DND-41 (cell line): ENCODE measurements at regions not wholly inside any gene's neighbourhood (a gene's known extent, or its start where the extent isn't known, plus 50 kb on each side); places are given as distances from the start of the nearest gene placed in this dataset.

Experiments
- ATAC-seq: fragments of 200-7000 bp; cut with Tn5 transposase; 3 replicates; pipeline ENCODE4 v1.9.1; 2021; ENCODE audit warnings: low read depth; ENCODE audit not compliant: insufficient read depth
- DNase-seq: peaks from one replicate; pipeline ENCODE4 v3.0.0-alpha.2; 2020
- H2AFZ ChIP-seq: 2 replicates; pipeline ENCODE4 v1.6.0; 2012; ENCODE audit warnings: low read depth, low read length
- H3K27ac ChIP-seq: 2 replicates; pipeline ENCODE4 v1.5.1; 2012; ENCODE audit warnings: low read length, inconsistent platforms
- H3K27me3 ChIP-seq: fragments of 200-600 bp; sonication (generic); 2 replicates; pipeline ENCODE4 v1.6.0; 2012; ENCODE audit warnings: low read length, mild to moderate bottlenecking, inconsistent platforms; ENCODE audit not compliant: insufficient read depth, poor library complexity
- H3K36me3 ChIP-seq: 2 replicates; pipeline ENCODE4 v1.5.1; 2012; ENCODE audit warnings: low read length, inconsistent platforms; ENCODE audit not compliant: insufficient read depth
- H3K4me1 ChIP-seq: 2 replicates; pipeline ENCODE4 v1.5.1; 2012; ENCODE audit warnings: mild to moderate bottlenecking, low read length; ENCODE audit not compliant: insufficient read depth
- H3K4me2 ChIP-seq: 2 replicates; pipeline ENCODE4 v1.6.0; 2012; ENCODE audit warnings: mild to moderate bottlenecking, moderate library complexity, low read length, inconsistent platforms; ENCODE audit not compliant: insufficient read depth
- H3K4me3 ChIP-seq, 2 experiments: fragments of 200-600 bp in 1 of 2; shearing (Covaris generic) in 1 of 2; 2 replicates each; pipeline ENCODE4 v1.5.1; 2012 to 2016; ENCODE audit warnings: inconsistent platforms in 2 of 2, low read length in 2 of 2, mild to moderate bottlenecking in 2 of 2, low read depth in 1 of 2, moderate library complexity in 1 of 2
- H3K79me2 ChIP-seq: 2 replicates; pipeline ENCODE4 v1.6.0; 2012; ENCODE audit warnings: low read length, inconsistent platforms; ENCODE audit not compliant: insufficient read depth
- H3K9ac ChIP-seq: 2 replicates; pipeline ENCODE4 v1.6.0; 2012; ENCODE audit warnings: low read depth, mild to moderate bottlenecking, inconsistent platforms, low read length, moderate library complexity
- H3K9me3 ChIP-seq: 2 replicates; pipeline ENCODE4 v1.5.1; 2012; ENCODE audit warnings: low read length, moderate library complexity, mild to moderate bottlenecking, inconsistent platforms; ENCODE audit not compliant: insufficient read depth, severe bottlenecking
- H4K20me1 ChIP-seq: 2 replicates; pipeline ENCODE4 v1.6.0; 2012; ENCODE audit warnings: low read length; ENCODE audit not compliant: insufficient read depth
- CTCF ChIP-seq: IDR thresholded peaks from 2 replicates; pipeline ENCODE4 v1.5.1; 2012; ENCODE audit warnings: borderline replicate concordance, low read length, moderate library complexity, mild to moderate bottlenecking; ENCODE audit not compliant: poor library complexity, severe bottlenecking; ENCODE audit errors: extremely low read depth
- EZH2 ChIP-seq: IDR thresholded peaks from 3 replicates; pipeline ENCODE4 v1.6.1; 2012; ENCODE audit warnings: borderline replicate concordance, low read depth, mild to moderate bottlenecking, moderate library complexity, low read length, inconsistent platforms; ENCODE audit not compliant: severe bottlenecking

DNA sequence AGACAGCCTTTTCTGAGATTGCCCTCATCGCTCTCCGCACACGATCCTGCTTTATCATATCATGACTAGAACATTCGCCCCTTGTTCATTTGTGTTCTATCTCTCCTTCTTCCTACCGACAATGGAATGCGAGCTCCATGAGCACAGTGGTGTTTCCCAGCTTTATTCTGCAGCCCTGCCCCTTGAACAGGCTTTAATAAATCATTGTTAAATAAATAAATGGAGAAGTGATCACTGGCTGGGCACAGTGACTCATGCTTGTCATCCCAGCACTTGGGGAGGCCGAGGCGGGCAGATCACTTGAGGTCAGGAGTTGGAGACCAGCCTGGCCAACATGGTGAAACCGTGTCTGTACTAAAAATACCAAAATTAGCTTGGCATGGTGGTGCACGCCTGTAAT lies 1063.3 kb upstream of the EEF2KMT start:
- no peak overlapping the region for H2AFZ ChIP-seq
- no peak overlapping the region for H3K9ac ChIP-seq
- no peak overlapping the region for H3K27ac ChIP-seq
- no peaks in the 10 kb centered on the region for H3K9me3 ChIP-seq
- no peak for DNase-seq
- H3K79me2 ChIP-seq = no peaks in the 10 kb centered on the region
- no peaks in the 10 kb centered on the region for H3K36me3 ChIP-seq
- no peak for TF ChIP-seq CTCF
- TF ChIP-seq EZH2 = no peak
- H3K27me3 ChIP-seq = no peaks in the 10 kb centered on the region
- ATAC-seq = no peak
- no peaks in the 10 kb centered on the region for H3K4me1 ChIP-seq
- no peak overlapping the region for H3K4me2 ChIP-seq
- H3K4me3 ChIP-seq = no peak overlapping the region
- no peaks in the 10 kb centered on the region for H4K20me1 ChIP-seq

GRCh38 chr16:6160303-6160702 lies 1062.7 kb upstream of the EEF2KMT start:
- no peak overlapping the region for H3K9ac ChIP-seq
- no peak overlapping the region for H3K4me3 ChIP-seq
- H3K27me3 ChIP-seq = no peaks in the 10 kb centered on the region
- H3K79me2 ChIP-seq = no peaks in the 10 kb centered on the region
- no peaks in the 10 kb centered on the region for H3K9me3 ChIP-seq
- TF ChIP-seq CTCF (no peak), EZH2 (no peak)
- DNase-seq = no peak
- no peaks in the 10 kb centered on the region for H3K4me1 ChIP-seq
- H3K27ac ChIP-seq = no peak overlapping the region
- H4K20me1 ChIP-seq = no peaks in the 10 kb centered on the region
- no peaks in the 10 kb centered on the region for H3K36me3 ChIP-seq
- ATAC-seq = no peak
- H2AFZ ChIP-seq = no peak overlapping the region
- no peak overlapping the region for H3K4me2 ChIP-seq

DNA sequence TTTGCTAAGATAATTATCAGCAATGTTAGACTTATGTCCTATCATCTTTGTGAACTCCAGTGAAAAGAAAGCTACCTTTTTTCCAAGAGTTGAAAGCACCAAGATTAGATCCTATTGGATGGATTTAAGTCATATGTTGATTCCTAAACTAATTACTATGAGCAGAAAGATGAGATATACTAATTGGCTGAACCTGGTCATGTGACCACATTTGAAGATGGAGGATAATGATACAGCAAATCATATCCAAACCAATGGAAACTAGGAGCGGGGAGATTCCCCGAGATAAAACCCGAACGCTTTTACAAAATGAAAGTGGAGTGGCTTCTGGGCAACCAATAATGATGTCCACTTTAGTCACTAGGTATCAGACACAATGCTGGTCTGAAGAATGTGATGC lies 1060.2 kb upstream of the EEF2KMT start:
- Histone ChIP-seq H3K79me2 (no peaks in the 10 kb centered on the region), H3K4me3 (no peak overlapping the region), H3K4me2 (no peak overlapping the region), H3K9me3 (no peaks in the 10 kb centered on the region), H3K27ac (no peak overlapping the region), H3K4me1 (no peaks in the 10 kb centered on the region), H3K9ac (no peak overlapping the region), H4K20me1 (no peaks in the 10 kb centered on the region), H3K36me3 (no peaks in the 10 kb centered on the region), H2AFZ (no peak overlapping the region), H3K27me3 (no peaks in the 10 kb centered on the region)
- ATAC-seq (no peak), DNase-seq (no peak)
- TF ChIP-seq EZH2 (no peak), CTCF (no peak)

DNA sequence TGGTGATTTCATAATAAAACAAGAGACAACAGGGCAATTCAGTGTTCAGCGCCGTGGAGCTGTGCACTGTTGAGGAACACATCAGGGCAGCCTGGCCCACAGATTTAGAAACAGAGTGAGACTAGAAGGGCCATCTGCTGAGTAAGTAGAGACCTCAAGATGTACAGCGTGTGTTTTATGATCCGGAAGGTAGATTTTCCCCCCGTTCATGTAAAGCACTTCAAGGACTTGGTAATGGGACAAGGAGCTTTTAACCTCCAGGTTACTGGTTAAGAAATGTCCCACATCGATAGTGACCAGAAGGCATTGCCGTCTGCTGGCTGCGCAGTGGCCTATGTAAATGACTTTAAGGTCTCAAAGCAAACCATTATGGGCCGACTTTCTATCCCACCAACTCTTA lies 1057.7 kb upstream of the EEF2KMT start:
- H3K79me2 ChIP-seq = no peaks in the 10 kb centered on the region
- no peaks in the 10 kb centered on the region for H3K9me3 ChIP-seq
- H2AFZ ChIP-seq = no peak overlapping the region
- no peak for DNase-seq
- H3K36me3 ChIP-seq = no peaks in the 10 kb centered on the region
- TF ChIP-seq EZH2 (no peak), CTCF (no peak)
- no peaks in the 10 kb centered on the region for H4K20me1 ChIP-seq
- H3K27ac ChIP-seq = no peak overlapping the region
- H3K4me2 ChIP-seq = no peak overlapping the region
- H3K4me1 ChIP-seq = no peaks in the 10 kb centered on the region
- no peaks in the 10 kb centered on the region for H3K27me3 ChIP-seq
- no peak overlapping the region for H3K9ac ChIP-seq
- no peak for ATAC-seq
- H3K4me3 ChIP-seq = no peak overlapping the region
